ENCODE measurements at regions not wholly inside any gene's neighbourhood (a gene's known extent, or its start where the extent isn't known, plus 50 kb on each side); places are given as distances from the start of the nearest gene placed in this dataset.

GRCh38 chr2:134027980-134028379 lies 225.9 kb upstream of the MGAT5 start:
- TF ChIP-seq ISL1 (CRISPR knock-in tag; IDR thresholded peaks at IDR 0.05) (no peak), CSRNP3 (CRISPR knock-in tag; IDR thresholded peaks at IDR 0.05) (no peak)
- no peak for ATAC-seq

GRCh38 chr2:134029418-134029817 lies 224.5 kb upstream of the MGAT5 start:
- TF ChIP-seq CSDC2 (CRISPR knock-in tag; IDR thresholded peaks at IDR 0.05) (no peak), ARNTL (CRISPR knock-in tag; IDR thresholded peaks at IDR 0.05; ENCODE audit: borderline replicate concordance, low read depth) (no peak)
- no peak for ATAC-seq

- no peak for TF ChIP-seq TCF4 (CRISPR knock-in tag; IDR thresholded peaks at IDR 0.05; ENCODE audit: borderline replicate concordance)
- no peak for TF ChIP-seq ZFP3 (CRISPR knock-in tag; IDR thresholded peaks at IDR 0.05)
- no peak for TF ChIP-seq GLIS3 (CRISPR knock-in tag; IDR thresholded peaks at IDR 0.05)
- TF ChIP-seq BACH2 (CRISPR knock-in tag; IDR thresholded peaks at IDR 0.05; ENCODE audit: borderline replicate concordance): no peak
- no peak for TF ChIP-seq CSRNP3 (CRISPR knock-in tag; IDR thresholded peaks at IDR 0.05)
- TF ChIP-seq ISL1 (CRISPR knock-in tag; IDR thresholded peaks at IDR 0.05): no peak
- TF ChIP-seq ZNF8 (CRISPR knock-in tag; IDR thresholded peaks at IDR 0.05): no peak
- TF ChIP-seq RARB (CRISPR knock-in tag; IDR thresholded peaks at IDR 0.05): no peak
- TF ChIP-seq ZNF565 (CRISPR knock-in tag; conservative IDR thresholded peaks at IDR 0.05; ENCODE audit: low read depth): no peak
- no peak for ATAC-seq
Observed at GRCh38 chr2:134031539-134031938, 222.3 kb upstream of the MGAT5 start.

- ATAC-seq: no peak
- TF ChIP-seq ISL1 (CRISPR knock-in tag; IDR thresholded peaks at IDR 0.05): no peak
- no peak for TF ChIP-seq CREB5 (CRISPR knock-in tag; IDR thresholded peaks at IDR 0.05; ENCODE audit: low read depth)
- TF ChIP-seq CSDC2 (CRISPR knock-in tag; IDR thresholded peaks at IDR 0.05): no peak
- TF ChIP-seq ZNF565 (CRISPR knock-in tag; conservative IDR thresholded peaks at IDR 0.05; ENCODE audit: low read depth): no peak
- TF ChIP-seq RARB (CRISPR knock-in tag; IDR thresholded peaks at IDR 0.05): no peak
- TF ChIP-seq ZC3H10 (CRISPR knock-in tag; IDR thresholded peaks at IDR 0.05): no peak
- no peak for TF ChIP-seq PATZ1 (CRISPR knock-in tag; IDR thresholded peaks at IDR 0.05; ENCODE audit: borderline replicate concordance)
- TF ChIP-seq ZFP30 (CRISPR knock-in tag; IDR thresholded peaks at IDR 0.05): no peak
- no peak for TF ChIP-seq POU6F1 (CRISPR knock-in tag; IDR thresholded peaks at IDR 0.05; ENCODE audit: borderline replicate concordance, low read depth)
Observed at GRCh38 chr2:134035605-134036370, 218.1 kb upstream of the MGAT5 start.

GRCh38 chr2:134039912-134040581 lies 213.8 kb upstream of the MGAT5 start:
- no peak for ATAC-seq
- TF ChIP-seq TCF4 (CRISPR knock-in tag; IDR thresholded peaks at IDR 0.05; ENCODE audit: borderline replicate concordance) (no peak), ESRRG (CRISPR knock-in tag; IDR thresholded peaks at IDR 0.05) (no peak), PPARA (CRISPR knock-in tag; IDR thresholded peaks at IDR 0.05; ENCODE audit: borderline replicate concordance) (no peak), ZFP3 (CRISPR knock-in tag; IDR thresholded peaks at IDR 0.05) (no peak), CSRNP3 (CRISPR knock-in tag; IDR thresholded peaks at IDR 0.05) (no peak), ARNTL (CRISPR knock-in tag; IDR thresholded peaks at IDR 0.05; ENCODE audit: borderline replicate concordance, low read depth) (no peak), SNAI2 (CRISPR knock-in tag; IDR thresholded peaks at IDR 0.05) (no peak), ZC3H10 (CRISPR knock-in tag; IDR thresholded peaks at IDR 0.05) (no peak), ISL1 (CRISPR knock-in tag; IDR thresholded peaks at IDR 0.05) (no peak), ZFP30 (CRISPR knock-in tag; IDR thresholded peaks at IDR 0.05) (no peak), POU6F1 (CRISPR knock-in tag; IDR thresholded peaks at IDR 0.05; ENCODE audit: borderline replicate concordance, low read depth) (no peak), TOX (CRISPR knock-in tag; IDR thresholded peaks at IDR 0.05; ENCODE audit: borderline replicate concordance) (no peak)

All from SK-N-SH treated with all-trans-retinoic acid at 6 μM for 48 hours (cell line).